GM21367 (cell line): ENCODE measurements at regions not wholly inside any gene's neighbourhood (a gene's known extent, or its start where the extent isn't known, plus 50 kb on each side); places are given as distances from the start of the nearest gene placed in this dataset.

ENCODE experiments used
- ATAC-seq: cut with Tn5 transposase; IDR thresholded peaks from one replicate; pipeline ENCODE4 v1.9.1; 2021; ENCODE audit not compliant: unreplicated experiment

DNA sequence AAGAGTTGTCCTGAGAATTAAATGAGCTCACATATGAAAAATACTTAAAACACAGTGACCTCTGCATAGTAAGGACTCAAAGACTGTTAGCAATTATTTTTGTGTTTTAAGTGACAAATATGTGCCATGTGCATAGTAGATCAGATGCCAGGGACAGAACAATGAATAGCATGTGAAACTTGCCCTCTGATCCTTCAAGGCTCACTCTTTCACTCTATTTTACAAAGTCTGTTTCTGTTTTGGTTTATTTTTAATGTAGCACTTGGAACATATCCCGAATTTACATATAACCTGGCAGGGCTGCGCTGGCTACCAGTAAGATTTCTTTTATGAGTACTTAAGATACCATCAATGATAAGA is 135.5 kb upstream of the TNFAIP3 start:
- no peak for ATAC-seq

DNA sequence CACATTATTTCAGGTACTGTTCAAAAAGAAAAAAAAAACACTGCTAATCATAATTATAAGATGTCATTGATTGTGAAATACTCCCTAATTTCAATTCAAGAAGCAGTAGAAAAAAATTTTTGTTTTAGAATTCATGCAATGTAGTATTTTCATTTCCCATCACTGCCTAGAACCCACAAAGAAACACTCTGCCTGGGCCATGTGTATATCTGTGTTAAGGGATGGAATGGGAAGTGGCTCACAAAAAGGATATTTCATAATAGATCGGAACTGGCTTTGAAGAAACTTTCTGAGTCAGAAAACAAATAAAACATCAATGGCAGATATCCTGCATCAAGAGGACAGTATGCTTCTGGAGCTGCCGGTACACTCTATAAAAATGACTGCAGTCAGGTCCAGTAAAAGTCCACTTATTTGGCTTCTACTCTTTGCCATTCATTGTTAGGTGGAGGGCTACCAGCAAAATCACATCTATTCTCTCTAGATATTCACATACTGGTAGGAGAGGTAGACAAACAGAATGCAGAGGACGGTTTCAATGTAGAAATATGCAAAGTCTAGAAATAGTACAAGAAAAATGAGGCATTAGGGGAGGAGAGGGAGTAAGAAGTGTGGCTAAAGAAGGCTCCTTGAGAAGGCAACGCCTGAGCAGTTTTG is 135.0 kb upstream of the TNFAIP3 start:
- no peak for ATAC-seq

GRCh38 chr6:137733372-137733771 is 133.7 kb upstream of the TNFAIP3 start:
- ATAC-seq: no peak

GRCh38 chr6:137734005-137734874 is 132.8 kb upstream of the TNFAIP3 start:
- no peak for ATAC-seq

DNA sequence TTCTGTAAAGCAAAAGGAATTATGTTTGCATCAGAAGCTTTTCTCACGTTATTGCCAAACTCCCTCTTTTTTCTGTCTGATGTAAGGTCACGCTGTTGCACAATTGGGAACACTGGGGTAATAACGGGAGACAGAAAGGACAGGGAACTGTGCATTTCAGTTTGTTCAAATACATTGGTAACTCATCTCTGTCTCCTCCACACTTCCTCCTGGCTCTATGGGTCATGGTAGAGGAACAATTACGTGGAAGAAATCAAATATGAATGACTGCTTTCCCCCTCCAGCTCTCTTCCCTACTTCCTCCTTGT is 132.2 kb upstream of the TNFAIP3 start:
- no peak for ATAC-seq

DNA sequence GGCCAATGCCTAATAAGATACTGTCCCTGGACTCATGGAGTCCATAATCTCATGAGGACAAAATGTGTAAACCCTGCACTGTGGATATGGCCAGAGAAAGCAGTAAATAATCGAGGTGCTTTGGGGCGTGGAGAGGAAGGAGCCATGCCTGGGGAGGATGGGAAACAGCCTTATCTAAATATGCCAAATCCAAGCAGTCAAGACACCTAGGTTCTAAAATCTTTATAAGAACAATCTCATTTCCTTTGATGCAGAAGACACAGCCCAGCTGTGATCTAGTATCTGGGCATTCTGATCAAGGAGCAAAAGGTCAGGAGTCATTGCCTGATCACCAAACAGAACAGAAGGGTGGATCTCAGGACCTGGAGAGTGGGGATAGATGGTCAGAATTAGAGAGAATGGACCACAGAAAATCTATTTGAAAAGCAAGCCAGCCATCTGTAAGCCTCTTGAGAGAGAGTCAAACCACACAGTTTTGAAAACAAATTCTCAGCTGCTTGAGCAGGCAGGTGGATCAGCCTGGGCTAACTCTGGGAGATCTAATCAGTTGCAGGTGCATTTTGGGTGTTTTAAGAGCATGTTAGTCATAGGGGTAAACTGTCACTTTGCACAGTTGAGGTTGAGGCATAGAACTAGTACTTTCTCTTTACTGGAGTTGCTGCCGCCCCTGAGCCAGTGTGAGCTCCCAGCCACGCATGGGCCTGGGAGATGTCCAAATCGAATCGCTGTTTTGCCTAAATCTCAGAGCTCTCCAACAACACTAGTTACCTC is 130.8 kb upstream of the TNFAIP3 start:
- peak; percentile 65 for ATAC-seq

GRCh38 chr6:137736911-137737310 is 130.1 kb upstream of the TNFAIP3 start:
- no peak for ATAC-seq

- no peak for ATAC-seq
Observed at GRCh38 chr6:137737836-137738596, 129.0 kb upstream of the TNFAIP3 start.

DNA sequence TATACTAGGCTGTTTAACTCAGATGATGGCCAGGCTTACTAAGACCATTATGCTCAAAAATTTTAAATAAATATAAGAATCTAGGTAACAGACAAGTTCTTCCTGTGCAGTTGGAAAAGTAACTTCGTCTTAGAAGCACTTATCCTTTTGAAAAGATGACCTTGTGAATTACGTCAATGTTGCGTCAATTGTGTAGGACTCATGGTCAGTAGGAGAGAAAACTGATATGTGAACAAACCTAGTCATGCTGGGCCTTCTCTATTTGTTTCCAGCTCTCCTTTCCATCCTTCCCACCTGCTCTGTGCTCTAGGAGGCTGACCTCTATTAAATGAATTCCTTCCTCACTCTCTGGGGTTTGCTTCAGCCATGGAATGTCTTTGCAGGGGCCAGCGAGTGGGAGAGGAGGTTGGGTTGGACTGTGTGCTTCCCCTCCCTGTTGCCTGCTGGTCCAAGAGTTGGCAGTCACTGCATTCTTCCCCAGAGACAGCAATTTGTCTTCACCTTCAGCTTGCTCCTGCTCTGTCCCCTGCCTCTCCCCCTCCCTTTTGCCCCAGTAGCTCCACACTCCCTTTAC is 128.0 kb upstream of the TNFAIP3 start:
- ATAC-seq: no peak

DNA sequence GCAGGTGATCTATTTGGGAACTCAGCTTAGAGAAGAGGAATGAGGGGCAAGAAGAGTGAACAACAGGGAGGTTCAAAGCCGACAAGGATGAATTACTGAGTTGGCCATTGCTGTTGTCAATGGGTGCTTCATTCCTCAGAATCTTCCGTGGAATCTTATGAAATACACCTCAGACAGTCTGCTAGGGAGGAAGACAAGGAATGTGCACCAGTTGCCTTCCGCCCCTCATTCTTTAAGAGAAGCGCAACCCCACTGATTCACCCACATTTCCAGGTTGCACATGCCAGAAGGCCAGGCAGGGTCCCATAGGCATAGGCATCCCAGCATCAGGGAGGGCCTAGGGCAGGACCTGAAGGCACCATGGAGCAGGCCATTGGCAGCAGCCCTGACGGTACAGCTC is 127.5 kb upstream of the TNFAIP3 start:
- ATAC-seq: no peak

DNA sequence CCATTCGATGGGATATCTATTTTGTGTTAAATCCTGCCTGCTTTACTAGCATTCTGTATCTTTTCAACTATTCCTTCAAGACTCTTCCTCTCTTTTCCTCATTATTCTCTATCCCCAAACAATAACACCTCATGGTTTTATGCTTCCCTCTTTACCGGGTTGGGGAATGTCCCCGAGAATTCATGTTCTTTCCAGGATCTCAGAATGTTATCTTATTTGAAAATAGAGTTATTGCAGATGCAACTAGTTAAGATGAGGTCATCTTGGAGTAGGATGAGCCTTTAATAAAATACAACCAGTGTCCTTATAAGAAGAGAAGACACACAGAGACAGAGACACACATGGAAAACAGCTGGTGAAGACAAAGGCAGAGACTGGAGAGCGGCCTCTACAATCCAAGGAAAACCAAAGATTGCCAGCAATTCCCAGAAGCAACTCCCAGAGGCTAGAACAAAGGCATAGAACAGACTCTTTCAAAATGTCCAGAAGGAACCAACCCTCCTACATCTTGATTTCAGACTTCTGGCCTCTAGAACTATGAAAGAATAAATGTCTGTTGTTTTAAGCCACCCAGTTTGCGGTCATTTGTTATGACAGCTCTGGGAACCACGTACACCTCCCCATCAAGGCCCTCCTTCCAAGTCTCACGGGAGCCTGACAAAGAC is 126.8 kb upstream of the TNFAIP3 start:
- ATAC-seq: no peak

GRCh38 chr6:137740967-137741761 is 125.9 kb upstream of the TNFAIP3 start:
- no peak for ATAC-seq

DNA sequence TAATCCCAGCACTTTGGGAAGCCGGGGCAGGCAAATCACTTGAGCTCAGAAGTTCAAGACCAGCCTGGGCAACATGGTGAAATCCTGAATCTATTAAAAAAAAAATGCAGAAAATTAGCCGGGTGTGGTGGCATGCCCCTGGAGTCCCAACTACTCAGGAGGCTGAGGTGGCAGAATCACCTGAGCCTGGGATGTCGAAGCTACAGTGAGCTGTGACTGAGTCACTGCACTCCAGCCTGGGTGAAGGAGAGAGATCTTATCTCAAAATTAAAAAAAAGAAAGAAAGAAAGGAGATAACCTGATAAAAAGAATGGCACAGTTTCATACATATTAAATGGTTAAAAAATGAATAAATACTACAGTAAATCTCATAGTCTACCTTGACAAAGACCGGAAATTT is 123.6 kb upstream of the TNFAIP3 start:
- no peak for ATAC-seq

DNA sequence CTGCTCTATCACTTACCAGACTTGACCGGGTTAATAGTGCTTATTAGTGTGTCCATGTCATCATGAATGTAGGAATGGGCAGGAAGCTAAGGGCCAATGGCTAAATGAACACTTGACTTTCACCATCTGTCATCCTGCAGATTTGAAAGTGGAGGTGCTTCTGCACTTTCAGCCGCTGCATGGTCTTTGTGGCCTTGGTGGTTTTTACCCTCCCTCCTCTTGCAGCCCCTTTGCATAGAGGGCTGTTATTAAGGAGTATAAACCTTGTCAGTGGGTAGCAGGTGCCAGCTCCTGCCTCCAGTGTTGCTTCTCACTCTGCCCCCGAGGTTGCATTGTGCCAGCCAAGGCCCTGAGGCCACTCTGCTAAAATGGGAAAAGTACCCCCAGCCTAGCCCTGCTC is 122.2 kb upstream of the TNFAIP3 start:
- no peak for ATAC-seq

DNA sequence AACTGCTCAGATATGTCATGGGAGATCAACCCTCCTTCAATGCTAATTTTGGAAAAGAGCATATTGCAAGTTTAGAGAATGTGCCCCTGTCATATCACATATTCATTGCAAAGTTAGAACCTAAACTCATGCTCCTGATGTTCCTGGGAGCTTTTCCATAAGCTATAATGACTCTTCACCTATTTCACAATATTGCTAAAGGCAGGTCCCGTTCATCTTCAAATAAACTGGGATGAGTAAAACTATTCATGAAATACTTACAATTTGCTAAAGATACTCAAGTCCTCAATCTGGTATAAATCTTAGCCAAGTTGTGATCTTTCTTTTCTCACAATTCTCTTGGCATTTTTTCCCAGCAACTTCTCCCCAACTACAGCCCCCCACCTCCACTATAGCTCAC is 121.7 kb upstream of the TNFAIP3 start:
- no peak for ATAC-seq

- ATAC-seq: no peak
Observed at GRCh38 chr6:137746264-137746663, 120.8 kb upstream of the TNFAIP3 start.

- no peak for ATAC-seq
Observed at GRCh38 chr6:137749696-137750211, 117.3 kb upstream of the TNFAIP3 start.

GRCh38 chr6:137750297-137750696 is 116.8 kb upstream of the TNFAIP3 start:
- no peak for ATAC-seq

- ATAC-seq: no peak
Observed at GRCh38 chr6:137751768-137752560, 115.1 kb upstream of the TNFAIP3 start.
